Parathyroid adenoma (tissue), 2 donors: ENCODE measurements at regions not wholly inside any gene's neighbourhood (a gene's known extent, or its start where the extent isn't known, plus 50 kb on each side); places are given as distances from the start of the nearest gene placed in this dataset.
"Not testable (repeated sequence)": the region's sequence is repeated elsewhere in the genome, so short reads cannot be mapped to it uniquely, and the experiment has no call there.

Experiments
- H2AFZ ChIP-seq: fragments of 300-600 bp; sonication (generic); one replicate; pipeline ENCODE4 v1.7.0; 2017; ENCODE audit warnings: antibody characterized with exemption, mild to moderate bottlenecking
- H3K27ac ChIP-seq: fragments of 300-600 bp; sonication (generic); one replicate; pipeline ENCODE4 v1.7.0; 2017
- H3K27me3 ChIP-seq: fragments of 300-600 bp; sonication (generic); one replicate; pipeline ENCODE4 v1.7.0; 2017; ENCODE audit warnings: low read length; ENCODE audit not compliant: control insufficient read depth, insufficient read depth
- H3K36me3 ChIP-seq: fragments of 300-600 bp; sonication (generic); one replicate; pipeline ENCODE4 v1.7.0; 2017; ENCODE audit warnings: low read length; ENCODE audit not compliant: control insufficient read depth, insufficient read depth
- H3K4me1 ChIP-seq: fragments of 300-600 bp; sonication (generic); one replicate; pipeline ENCODE4 v1.7.0; 2017; ENCODE audit warnings: control low read depth
- H3K4me2 ChIP-seq: fragments of 300-600 bp; sonication (generic); one replicate; pipeline ENCODE4 v1.7.0; 2017; ENCODE audit warnings: low read length
- H3K4me3 ChIP-seq: fragments of 300-600 bp; sonication (generic); one replicate; pipeline ENCODE4 v1.7.0; 2017; ENCODE audit warnings: low read depth, low read length
- H3K79me2 ChIP-seq: fragments of 300-600 bp; sonication (generic); one replicate; pipeline ENCODE4 v1.7.0; 2017; ENCODE audit warnings: control low read depth
- H3K9ac ChIP-seq: fragments of 300-600 bp; sonication (generic); one replicate; pipeline ENCODE4 v1.7.0; 2017; ENCODE audit warnings: mild to moderate bottlenecking
- H3K9me3 ChIP-seq: fragments of 300-600 bp; sonication (generic); one replicate; pipeline ENCODE4 v1.7.0; 2017; ENCODE audit warnings: low read length; ENCODE audit not compliant: control insufficient read depth
- CTCF ChIP-seq: fragments of 300-600 bp; sonication (generic); IDR thresholded peaks from one replicate; pipeline ENCODE4 v1.7.0; 2017; ENCODE audit warnings: antibody characterized with exemption, mild to moderate bottlenecking
- donor health status: primary hyperparathyroidism.

- Histone ChIP-seq H3K27ac (no peak overlapping the region), H3K79me2 (no peaks in the 10 kb centered on the region), H3K9me3 (no peaks in the 10 kb centered on the region), H3K9ac (no peak overlapping the region), H3K27me3 (no peaks in the 10 kb centered on the region), H3K4me2 (no peak overlapping the region), H3K4me1 (no peaks in the 10 kb centered on the region), H3K36me3 (no peaks in the 10 kb centered on the region), H2AFZ (no peak overlapping the region), H3K4me3 (no peak overlapping the region)
- TF ChIP-seq CTCF, result no peak
Observed at GRCh38 chr16:46519063-46519462, 102.1 kb downstream of the SHCBP1 start.

- H3K27ac ChIP-seq, result no peak overlapping the region
- TF ChIP-seq CTCF, result no peak
- no peaks in the 10 kb centered on the region for H3K9me3 ChIP-seq
Observed at GRCh38 chr16:46496701-46497100, 124.5 kb downstream of the SHCBP1 start.

GRCh38 chr16:46482895-46483294 lies 138.3 kb downstream of the SHCBP1 start:
- no peak overlapping the region for H3K4me2 ChIP-seq
- no peak overlapping the region for H3K9ac ChIP-seq
- no peak overlapping the region for H3K27ac ChIP-seq
- no peak overlapping the region for H3K4me3 ChIP-seq
- H3K27me3 ChIP-seq, result no peaks in the 10 kb centered on the region
- H3K36me3 ChIP-seq, result no peaks in the 10 kb centered on the region
- no peak for TF ChIP-seq CTCF
- H3K9me3 ChIP-seq, result no peaks in the 10 kb centered on the region
- no peaks in the 10 kb centered on the region for H3K79me2 ChIP-seq
- no peaks in the 10 kb centered on the region for H3K4me1 ChIP-seq
- H2AFZ ChIP-seq, result no peak overlapping the region

More at GRCh38 chr16:46496701-46497100, 124.5 kb downstream of the SHCBP1 start:
- Histone ChIP-seq H3K9ac (no peak overlapping the region), H3K4me1 (no peaks in the 10 kb centered on the region), H3K4me3 (no peak overlapping the region), H3K36me3 (no peaks in the 10 kb centered on the region), H3K27me3 (no peaks in the 10 kb centered on the region), H2AFZ (no peak overlapping the region), H3K79me2 (no peaks in the 10 kb centered on the region), H3K4me2 (no peak overlapping the region)

- no peaks in the 10 kb centered on the region for H3K9me3 ChIP-seq
- H3K36me3 ChIP-seq, result no peaks in the 10 kb centered on the region
- no peaks in the 10 kb centered on the region for H3K4me1 ChIP-seq
- H3K27me3 ChIP-seq, result no peaks in the 10 kb centered on the region
- H3K4me2 ChIP-seq, result no peak overlapping the region
- H3K9ac ChIP-seq, result no peak overlapping the region
- no peaks in the 10 kb centered on the region for H3K79me2 ChIP-seq
- H2AFZ ChIP-seq, result no peak overlapping the region
- no peak overlapping the region for H3K27ac ChIP-seq
- TF ChIP-seq CTCF, result no peak
- no peak overlapping the region for H3K4me3 ChIP-seq
Observed at GRCh38 chr16:46466239-46466638, 154.9 kb downstream of the SHCBP1 start.

GRCh38 chr16:46454801-46455200 lies 166.4 kb downstream of the SHCBP1 start:
- not testable (repeated sequence) for H3K4me3 ChIP-seq, H3K9ac ChIP-seq, H3K36me3 ChIP-seq, H2AFZ ChIP-seq, H3K27ac ChIP-seq, H3K79me2 ChIP-seq, H3K9me3 ChIP-seq, H3K4me1 ChIP-seq, H3K27me3 ChIP-seq, H3K4me2 ChIP-seq
